HepG2 (cell line): ENCODE measurements at regions not wholly inside any gene's neighbourhood (a gene's known extent, or its start where the extent isn't known, plus 50 kb on each side); places are given as distances from the start of the nearest gene placed in this dataset.

Experiments used
- ATAC-seq: fragments of 200-7000 bp; cut with Tn5 transposase; 3 replicates; pipeline ENCODE4 v1.9.1; 2020; ENCODE audit warnings: mild to moderate bottlenecking, moderate library complexity
- BruUV-seq: library from RNA; stranded (reverse); fragments of 400-500 nt; replicated peaks from 2 replicates; lab custom pipeline; 2021; lab: Mats Ljungman, UMichigan
- CTCF ChIA-PET: fragments of 300-600 bp; formaldehyde crosslinking; extraction: SDS; loops from one replicate; lab custom pipeline; 2021; ENCODE audit warnings: low total read pairs, inconsistent platforms, low intra/inter-chr PET ratio; lab: Yijun Ruan, JAX
- POLR2A ChIA-PET: fragments of 350-600 bp; sonication (Branson Sonifier 250); formaldehyde crosslinking; loops from one replicate; lab custom pipeline; 2020; ENCODE audit warnings: antibody characterized with exemption, inconsistent platforms; lab: Yijun Ruan, JAX
- DNase-seq: peaks from one replicate; pipeline ENCODE4 v3.0.0-alpha.2; 2015; ENCODE audit warnings: low spot score
- FAIRE-seq: peaks from 3 replicates; lab custom pipeline; 2011; peaks lifted over from hg19 to GRCh38; lab: Jason Lieb, UNC
- H2AFZ ChIP-seq: one replicate; pipeline ENCODE4 v1.6.1; 2011; ENCODE audit warnings: low read length, inconsistent platforms
- H3K27ac ChIP-seq: fragments of 300-600 bp; 3 replicates; pipeline ENCODE4 v1.8.0; 2011; ENCODE audit warnings: mixed run types, mild to moderate bottlenecking, mixed read lengths, low read length, inconsistent platforms; ENCODE audit not compliant: insufficient read depth; ENCODE audit errors: extremely low read length
- H3K27me3 ChIP-seq, 2 experiments: fragments of 200-600 bp in 1 of 2; 2 replicates in 1 of 2; 3 replicates in 1 of 2; pipeline versions ENCODE4 v1.6.0 to v1.8.0; 2011; ENCODE audit warnings: low read length in 2 of 2, mild to moderate bottlenecking in 2 of 2, moderate library complexity in 2 of 2, inconsistent platforms in 1 of 2; ENCODE audit not compliant: insufficient read depth in 2 of 2, control insufficient read depth in 1 of 2
- H3K36me3 ChIP-seq, 2 experiments: fragments of 200-600 bp in 1 of 2; replicated peaks in 1 of 2; 2 replicates in 1 of 2; 3 replicates in 1 of 2; pipeline versions ENCODE4 v1.5.1 to v1.8.0; 2011; ENCODE audit warnings: low read length in 2 of 2, inconsistent platforms in 1 of 2; ENCODE audit not compliant: insufficient read depth in 2 of 2, control insufficient read depth in 1 of 2
- H3K4me1 ChIP-seq: 2 replicates; pipeline ENCODE4 v1.5.1; 2012; ENCODE audit warnings: low read length, inconsistent platforms; ENCODE audit not compliant: insufficient read depth
- H3K4me2 ChIP-seq: 2 replicates; pipeline ENCODE4 v1.6.0; 2011; ENCODE audit warnings: low read depth, low read length, inconsistent platforms
- H3K4me3 ChIP-seq, 3 experiments: fragments of 200-600 bp in 1 of 3; sonication (generic), shearing (Covaris generic) in 1 of 3; replicated peaks in 1 of 3; 2 replicates each; pipeline ENCODE4 v1.5.1; 2011 to 2016; ENCODE audit warnings: low read length in 3 of 3, inconsistent platforms in 2 of 3, low read depth in 2 of 3, mild to moderate bottlenecking in 2 of 3, control low read depth in 1 of 3, mixed read lengths in 1 of 3; ENCODE audit not compliant: insufficient read depth in 1 of 3
- H3K79me2 ChIP-seq: one replicate; pipeline ENCODE4 v1.6.1; 2011; ENCODE audit warnings: low read length, inconsistent platforms; ENCODE audit not compliant: insufficient read depth
- H3K9ac ChIP-seq: 2 replicates; pipeline ENCODE4 v1.6.0; 2011; ENCODE audit warnings: mild to moderate bottlenecking, low read depth, low read length, inconsistent platforms; ENCODE audit not compliant: insufficient read depth
- H3K9me3 ChIP-seq: 2 replicates; pipeline ENCODE4 v1.5.1; 2012; ENCODE audit warnings: mild to moderate bottlenecking, low read length
- H4K20me1 ChIP-seq: 2 replicates; pipeline ENCODE4 v1.6.0; 2011; ENCODE audit warnings: inconsistent platforms, mild to moderate bottlenecking, low read length, moderate library complexity; ENCODE audit not compliant: insufficient read depth
- ATRX ChIP-seq: sonication (generic); formaldehyde crosslinking; IDR thresholded peaks from 2 replicates; pipeline ENCODE4 v1.4.0; 2020; ENCODE audit warnings: missing genetic modification reagents, borderline replicate concordance
- MED1 ChIP-seq: sonication (generic); formaldehyde crosslinking; IDR thresholded peaks from 2 replicates; pipeline ENCODE4 v1.4.0; 2020; ENCODE audit warnings: missing genetic modification reagents
- MIXL1 ChIP-seq: IDR thresholded peaks from 2 replicates; pipeline ENCODE4 v1.6.1; 2016
- MNT ChIP-seq: fragments of 450-650 bp; IDR thresholded peaks from 2 replicates; pipeline ENCODE4 v1.6.1; 2016
- NFKB2 ChIP-seq: sonication (generic); formaldehyde crosslinking; IDR thresholded peaks from 2 replicates; pipeline ENCODE4 v1.4.0; 2020; ENCODE audit warnings: missing genetic modification reagents, borderline replicate concordance
- PAWR ChIP-seq: sonication (generic); formaldehyde crosslinking; IDR thresholded peaks from 2 replicates; pipeline ENCODE4 v1.4.0; 2020; ENCODE audit warnings: missing genetic modification reagents, mild to moderate bottlenecking, borderline replicate concordance
- TFDP2 ChIP-seq: sonication (generic); formaldehyde crosslinking; IDR thresholded peaks from 2 replicates; pipeline ENCODE4 v1.4.0; 2020; ENCODE audit warnings: missing genetic modification reagents
- ZKSCAN5 ChIP-seq: sonication (generic); formaldehyde crosslinking; IDR thresholded peaks from 2 replicates; pipeline ENCODE4 v1.5.1; 2020; ENCODE audit warnings: mild to moderate bottlenecking, missing genetic modification reagents
- WGBS: methylation state at CpG from one replicate; pipeline ENCODE4 v1.1.6; 2017; ENCODE audit warnings: low lambda C conversion rate; 5-methylcytosine and 5-hydroxymethylcytosine counted together
- in situ Hi-C: cut with HindIII; loops from 2 replicates; pipeline ENCODE4 v1.10.0; 2017; ENCODE audit warnings: low pct_unique_long_range_greater_than_20kb; ENCODE audit not compliant: extremely low pct_ligation_motif_present
- intact Hi-C: fragments of 100-400 bp; cut with micrococcal nuclease; formaldehyde crosslinking; loops from one replicate; pipeline ENCODE4 v1.10.0; 2022; ENCODE audit not compliant: unreplicated experiment

- peak; percentile 41; the same call in 2 of the 3 replicates for ATAC-seq
- TF ChIP-seq PAWR (no peak), MNT (no peak), ATRX (CRISPR knock-in tag) (no peak), MED1 (CRISPR knock-in tag) (no peak), NFKB2 (CRISPR knock-in tag) (no peak), TFDP2 (no peak), MIXL1 (CRISPR knock-in tag) (no peak), ZKSCAN5 (CRISPR knock-in tag) (no peak)
- Histone ChIP-seq H4K20me1 (no peaks in the 10 kb centered on the region), H3K36me3 (no peaks in the 10 kb centered on the region), H3K4me1 (no peaks in the 10 kb centered on the region), H3K4me2 (no peak overlapping the region), H3K79me2 (no peaks in the 10 kb centered on the region), H3K9ac (no peak overlapping the region), H3K9me3 (no peaks in the 10 kb centered on the region), H3K27me3 (peaks cover 3 to 33% of the 10 kb centered on the region in 2 experiments; a peak in 4 of 5 replicates), H2AFZ (no peak overlapping the region), H3K4me3 (no peak overlapping the region), H3K27ac (no peak overlapping the region)
- ChIA-PET POLR2A (no interaction called here), CTCF (no interaction called here)
- 18% methylated on average over 8 of the region's 9 CpGs for WGBS
- in situ Hi-C loops (no loop called here), intact Hi-C loops (no loop called here)
- BruUV-seq = no TSS peak
- FAIRE-seq = no peak
- no peak for DNase-seq
Measured at GRCh38 chr11:69231466-69232018, 62.4 kb upstream of the MYEOV start.
